ENCODE measurements at regions not wholly inside any gene's neighbourhood (a gene's known extent, or its start where the extent isn't known, plus 50 kb on each side); places are given as distances from the start of the nearest gene placed in this dataset.
"Not testable (repeated sequence)": the region's sequence is repeated elsewhere in the genome, so short reads cannot be mapped to it uniquely, and the experiment has no call there.

DNA sequence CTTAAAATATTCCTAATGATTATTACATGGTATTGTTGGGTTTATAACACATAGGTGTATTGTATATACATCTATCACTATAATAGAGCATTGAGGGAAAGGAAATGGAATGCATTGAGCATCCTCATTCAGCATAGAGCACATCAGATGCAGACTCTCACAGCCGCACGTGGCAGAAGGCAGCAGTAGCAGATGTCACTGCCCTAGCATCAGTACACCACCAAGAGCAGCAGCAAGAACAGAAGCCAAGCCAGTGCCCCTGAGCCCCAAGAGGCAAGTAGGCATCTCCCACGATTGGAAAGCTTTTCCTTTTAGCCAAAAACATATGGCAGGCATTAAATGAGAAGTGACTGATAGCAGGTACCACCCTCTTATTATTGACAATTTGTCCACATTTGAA lies 510.0 kb downstream of the TNS3 start:
- Histone ChIP-seq H3K27me3 (ENCODE audit: control insufficient read depth, insufficient read depth, low read length) (no peaks in the 10 kb centered on the region), H3K36me3 (ENCODE audit: control insufficient read depth, insufficient read depth, low read length) (no peaks in the 10 kb centered on the region), H3K4me3 (ENCODE audit: low read depth, low read length) (no peak overlapping the region)
- DNase-seq (ENCODE audit: low read depth), result no peak
- CTCF ChIA-PET, result no interaction called here
- TF ChIP-seq, protein P1, sequence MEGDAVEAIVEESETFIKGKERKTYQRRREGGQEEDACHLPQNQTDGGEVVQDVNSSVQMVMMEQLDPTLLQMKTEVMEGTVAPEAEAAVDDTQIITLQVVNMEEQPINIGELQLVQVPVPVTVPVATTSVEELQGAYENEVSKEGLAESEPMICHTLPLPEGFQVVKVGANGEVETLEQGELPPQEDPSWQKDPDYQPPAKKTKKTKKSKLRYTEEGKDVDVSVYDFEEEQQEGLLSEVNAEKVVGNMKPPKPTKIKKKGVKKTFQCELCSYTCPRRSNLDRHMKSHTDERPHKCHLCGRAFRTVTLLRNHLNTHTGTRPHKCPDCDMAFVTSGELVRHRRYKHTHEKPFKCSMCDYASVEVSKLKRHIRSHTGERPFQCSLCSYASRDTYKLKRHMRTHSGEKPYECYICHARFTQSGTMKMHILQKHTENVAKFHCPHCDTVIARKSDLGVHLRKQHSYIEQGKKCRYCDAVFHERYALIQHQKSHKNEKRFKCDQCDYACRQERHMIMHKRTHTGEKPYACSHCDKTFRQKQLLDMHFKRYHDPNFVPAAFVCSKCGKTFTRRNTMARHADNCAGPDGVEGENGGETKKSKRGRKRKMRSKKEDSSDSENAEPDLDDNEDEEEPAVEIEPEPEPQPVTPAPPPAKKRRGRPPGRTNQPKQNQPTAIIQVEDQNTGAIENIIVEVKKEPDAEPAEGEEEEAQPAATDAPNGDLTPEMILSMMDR (IDR thresholded peaks at IDR 0.05; ENCODE audit: insufficient read depth, low read depth, low read length), result no peak
- POLR2A ChIA-PET, result no interaction called here

DNA sequence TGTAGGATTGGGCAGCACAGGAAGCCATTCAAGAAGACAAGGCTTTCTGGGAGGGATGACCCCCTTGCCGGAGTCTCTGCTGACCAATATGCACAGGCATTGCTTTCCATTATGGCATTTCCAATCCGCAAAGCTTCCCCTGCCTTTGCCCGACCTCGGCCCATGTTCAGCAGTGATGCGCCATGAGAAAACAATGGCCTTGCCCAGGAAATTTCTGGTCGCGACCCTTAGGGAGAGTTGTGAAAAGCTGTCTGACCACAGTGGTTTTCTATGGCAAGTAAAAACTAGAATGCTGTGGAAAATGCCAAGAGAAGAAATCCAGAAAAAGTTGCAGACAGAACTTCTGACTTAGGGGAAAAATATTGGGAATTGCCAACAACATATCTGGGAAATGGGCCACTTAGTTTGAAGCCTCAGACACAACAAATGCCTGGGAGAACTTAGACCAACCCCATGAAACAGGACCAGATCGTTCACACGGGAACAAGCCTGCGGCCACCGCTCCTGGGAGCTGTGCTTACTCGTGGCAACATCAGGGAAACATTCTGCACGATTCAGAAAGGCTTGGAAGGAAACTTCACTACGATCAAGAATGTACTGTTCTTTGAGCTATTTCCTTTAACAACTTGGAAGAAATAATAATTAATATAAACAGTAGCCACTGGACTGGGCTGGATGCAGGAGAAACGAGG lies 512.4 kb downstream of the TNS3 start:
- no peak for DNase-seq (ENCODE audit: low read depth)
- TF ChIP-seq, protein P1 (IDR thresholded peaks at IDR 0.05; ENCODE audit: insufficient read depth, low read depth, low read length), result no peak
- Histone ChIP-seq H3K36me3 (ENCODE audit: control insufficient read depth, insufficient read depth, low read length) (no peaks in the 10 kb centered on the region), H3K27me3 (ENCODE audit: control insufficient read depth, insufficient read depth, low read length) (no peaks in the 10 kb centered on the region; the same call in 1 of the 2 replicates), H3K4me3 (ENCODE audit: low read depth, low read length) (no peak overlapping the region)
- CTCF ChIA-PET, result interaction anchor here (0.7 to 1.1 kb wide), 3 partner anchors 14 to 19 kb away, joined by 3 read pairs; no protein-coding TSS in a partner anchor
- POLR2A ChIA-PET, result no interaction called here

- POLR2A ChIA-PET, result no interaction called here
- no peak for DNase-seq (ENCODE audit: low read depth)
- TF ChIP-seq, protein P1 (IDR thresholded peaks at IDR 0.05; ENCODE audit: insufficient read depth, low read depth, low read length), result no peak
- no peak overlapping the region for H3K4me3 ChIP-seq (ENCODE audit: low read depth, low read length)
- H3K27me3 ChIP-seq (ENCODE audit: control insufficient read depth, insufficient read depth, low read length), result peaks cover 1% of the 10 kb centered on the region; the same call in 1 of the 2 replicates
- CTCF ChIA-PET, result no interaction called here
- H3K36me3 ChIP-seq (ENCODE audit: control insufficient read depth, insufficient read depth, low read length), result no peaks in the 10 kb centered on the region
Measured at GRCh38 chr7:47066976-47067614, 514.8 kb downstream of the TNS3 start.

- CTCF ChIA-PET, result no interaction called here
Measured at GRCh38 chr7:47056731-47057130, 525.2 kb downstream of the TNS3 start.

GRCh38 chr7:47052541-47053208 lies 529.2 kb downstream of the TNS3 start:
- POLR2A ChIA-PET; H3K27me3 ChIP-seq (ENCODE audit: control insufficient read depth, insufficient read depth, low read length); H3K36me3 ChIP-seq (ENCODE audit: control insufficient read depth, insufficient read depth, low read length); DNase-seq (ENCODE audit: low read depth): not testable (repeated sequence)
- CTCF ChIA-PET, result interaction anchor here (0.8 kb wide), 1 partner anchor 16 kb away, joined by 3 read pairs; no protein-coding TSS in a partner anchor
- H3K4me3 ChIP-seq (ENCODE audit: low read depth, low read length), result peak overlapping the region; percentile 23
- TF ChIP-seq, protein P1 (IDR thresholded peaks at IDR 0.05; ENCODE audit: insufficient read depth, low read depth, low read length), result 0 out of 2 replicates have a peak, but pooled peaks have one; percentile 15

More at GRCh38 chr7:47056731-47057130, 525.2 kb downstream of the TNS3 start:
- DNase-seq (ENCODE audit: low read depth), result no peak
- Histone ChIP-seq H3K36me3 (ENCODE audit: control insufficient read depth, insufficient read depth, low read length) (no peaks in the 10 kb centered on the region), H3K27me3 (ENCODE audit: control insufficient read depth, insufficient read depth, low read length) (no peaks in the 10 kb centered on the region), H3K4me3 (ENCODE audit: low read depth, low read length) (no peak overlapping the region)
- POLR2A ChIA-PET, result no interaction called here
- TF ChIP-seq, protein P1 (IDR thresholded peaks at IDR 0.05; ENCODE audit: insufficient read depth, low read depth, low read length), result no peak
